ENCODE measurements at regions not wholly inside any gene's neighbourhood (a gene's known extent, or its start where the extent isn't known, plus 50 kb on each side); places are given as distances from the start of the nearest gene placed in this dataset.

- TF ChIP-seq RAD21 (conservative IDR thresholded peaks at IDR 0.05): no peak
- no peak for TF ChIP-seq REST (IDR thresholded peaks at IDR 0.05; ENCODE audit: borderline replicate concordance)
- no peak for TF ChIP-seq CTCF (IDR thresholded peaks at IDR 0.05; ENCODE audit: poor library complexity, severe bottlenecking)
- TF ChIP-seq EZH2 (IDR thresholded peaks at IDR 0.05; ENCODE audit: borderline replicate concordance, insufficient read depth, low read length, poor library complexity, severe bottlenecking): no peak
- TF ChIP-seq TAF1 (IDR thresholded peaks at IDR 0.05; ENCODE audit: low read depth): no peak
- TF ChIP-seq POLR2AphosphoS5 (IDR thresholded peaks at IDR 0.05): no peak
- TF ChIP-seq EP300 (conservative IDR thresholded peaks at IDR 0.05; ENCODE audit: poor library complexity, severe bottlenecking): no peak
Measured at GRCh38 chr3:193783166-193783896, 190.3 kb downstream of the OPA1 start.

Data from neural cell (in vitro differentiated cells).